ENCODE measurements at regions not wholly inside any gene's neighbourhood (a gene's known extent, or its start where the extent isn't known, plus 50 kb on each side); places are given as distances from the start of the nearest gene placed in this dataset.
"Not testable (repeated sequence)": the region's sequence is repeated elsewhere in the genome, so short reads cannot be mapped to it uniquely, and the experiment has no call there.

DNA sequence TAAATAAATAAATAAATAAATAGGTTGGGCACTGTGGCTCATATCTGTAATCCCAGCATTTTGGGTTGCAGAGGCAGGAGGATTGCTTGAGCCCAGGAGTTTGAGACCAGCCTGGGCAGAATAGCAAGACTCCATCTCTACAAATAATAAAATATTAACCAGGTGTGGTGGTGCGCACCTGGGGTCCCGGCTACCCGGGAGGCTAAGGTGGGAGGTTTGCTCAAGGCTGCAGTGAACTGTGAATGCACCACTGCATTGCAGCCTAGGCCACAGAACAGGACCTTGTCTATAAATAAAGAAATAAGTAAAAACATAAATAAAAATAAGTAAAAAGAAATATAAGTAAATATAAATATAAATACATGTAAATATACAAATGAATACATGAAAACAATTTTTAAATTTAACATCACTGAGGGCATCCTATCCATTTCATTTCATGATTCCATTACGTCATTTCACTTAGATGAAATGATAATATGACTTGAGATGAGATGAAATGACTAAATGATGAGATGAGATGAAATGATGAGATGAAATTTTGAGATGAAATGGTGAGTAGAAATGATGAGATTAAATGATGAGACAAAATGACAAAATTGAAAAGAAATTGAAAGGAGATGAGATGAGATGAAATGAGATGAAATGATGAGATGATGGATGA lies 233.4 kb downstream of the GOLGA6L6 start:
- DNase-seq (ENCODE audit: low spot score): not testable (repeated sequence)

DNA sequence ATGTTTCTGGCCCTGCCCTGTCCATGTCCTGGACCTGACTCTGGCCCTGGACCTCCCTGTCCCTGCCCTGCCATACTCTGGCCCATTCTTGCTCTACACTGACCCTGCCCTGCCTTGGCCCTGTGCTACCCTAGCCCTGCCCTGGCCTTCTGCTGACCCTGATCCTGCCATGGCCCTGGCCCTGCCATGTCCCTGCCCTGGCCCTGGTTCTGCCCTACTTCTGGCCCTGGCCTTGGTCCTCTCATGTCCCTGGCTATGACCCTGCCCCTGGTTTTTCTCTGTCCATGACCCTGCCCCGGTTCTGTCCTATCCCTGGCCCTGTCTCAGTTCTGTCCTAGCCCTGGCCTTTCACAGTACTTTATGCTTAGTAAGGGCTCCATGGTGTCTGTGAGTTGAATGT lies 234.5 kb downstream of the GOLGA6L6 start:
- not testable (repeated sequence) for DNase-seq (ENCODE audit: low spot score)

DNA sequence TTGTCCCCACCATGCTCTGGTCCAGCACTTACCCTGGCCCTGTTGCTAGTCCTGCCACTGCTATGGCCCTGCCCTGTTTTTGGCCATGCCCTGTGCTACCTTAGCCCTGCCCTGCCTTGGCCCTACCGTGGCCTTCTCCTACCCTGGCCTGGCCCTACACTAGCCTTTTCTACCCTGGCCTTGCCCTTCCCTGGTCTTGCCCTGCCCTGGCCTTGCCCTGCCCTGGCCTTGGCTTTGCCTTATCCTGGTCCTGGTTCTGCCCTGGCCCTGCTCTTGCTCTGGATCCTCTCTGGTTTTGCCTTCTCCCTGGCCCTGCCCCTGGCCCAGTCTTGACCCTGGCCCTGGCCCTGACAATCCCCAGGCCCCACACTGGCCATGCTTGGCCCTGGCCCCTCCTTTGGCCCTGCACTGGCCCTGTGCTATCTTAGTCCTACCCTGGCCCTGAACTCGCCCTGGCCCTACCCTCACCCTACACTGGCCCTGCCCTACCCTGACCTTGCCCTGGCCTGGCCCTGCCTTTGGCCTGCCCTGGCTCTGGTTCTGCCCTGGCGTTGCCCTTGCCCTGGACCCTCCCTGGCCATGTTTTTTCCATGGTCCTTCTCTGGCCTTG lies 235.0 kb downstream of the GOLGA6L6 start:
- DNase-seq (ENCODE audit: low spot score): not testable (repeated sequence)

DNA sequence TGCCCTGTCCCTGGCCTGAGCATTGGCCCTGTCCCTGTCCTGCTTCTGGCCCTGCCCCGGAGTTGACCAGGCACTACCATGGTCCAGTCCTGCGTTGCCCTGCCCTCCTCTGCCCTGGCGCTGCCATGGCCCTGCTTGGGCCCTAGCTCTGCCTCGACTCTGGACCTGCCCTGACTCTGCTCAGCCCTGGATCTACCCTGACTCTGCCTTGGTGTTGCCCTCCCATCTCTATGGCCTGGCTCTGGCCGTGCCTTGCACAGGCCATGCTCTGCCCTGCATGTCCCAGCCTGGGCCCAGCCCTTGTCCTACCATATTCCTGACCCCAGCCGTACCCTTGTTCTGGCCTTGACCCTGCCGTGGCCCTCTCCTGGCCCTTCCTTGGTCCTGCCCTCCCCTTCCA lies 235.7 kb downstream of the GOLGA6L6 start:
- DNase-seq (ENCODE audit: low spot score): not testable (repeated sequence)

DNA sequence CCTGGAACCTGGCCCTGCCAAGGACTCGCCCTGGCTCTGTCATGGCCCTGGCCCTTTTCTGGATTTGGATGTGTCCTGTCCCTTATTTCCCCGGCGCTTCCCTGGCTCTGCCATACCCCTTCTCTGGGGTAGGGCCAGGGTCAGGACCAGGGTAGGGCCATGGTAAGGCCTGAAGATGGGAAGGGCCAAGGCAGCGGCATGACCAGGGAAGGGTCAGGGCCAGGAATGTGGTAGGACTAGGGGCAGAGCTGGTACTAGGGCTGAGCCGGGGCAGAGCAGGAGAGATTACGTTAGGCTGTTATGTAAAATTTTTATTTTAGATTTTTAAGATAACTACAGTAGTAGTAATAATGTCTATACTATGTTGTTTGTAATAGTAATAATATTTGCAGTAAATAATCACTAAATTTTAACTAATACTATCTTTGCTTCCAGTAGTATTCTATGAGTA lies 236.6 kb downstream of the GOLGA6L6 start:
- not testable (repeated sequence) for DNase-seq (ENCODE audit: low spot score)

DNA sequence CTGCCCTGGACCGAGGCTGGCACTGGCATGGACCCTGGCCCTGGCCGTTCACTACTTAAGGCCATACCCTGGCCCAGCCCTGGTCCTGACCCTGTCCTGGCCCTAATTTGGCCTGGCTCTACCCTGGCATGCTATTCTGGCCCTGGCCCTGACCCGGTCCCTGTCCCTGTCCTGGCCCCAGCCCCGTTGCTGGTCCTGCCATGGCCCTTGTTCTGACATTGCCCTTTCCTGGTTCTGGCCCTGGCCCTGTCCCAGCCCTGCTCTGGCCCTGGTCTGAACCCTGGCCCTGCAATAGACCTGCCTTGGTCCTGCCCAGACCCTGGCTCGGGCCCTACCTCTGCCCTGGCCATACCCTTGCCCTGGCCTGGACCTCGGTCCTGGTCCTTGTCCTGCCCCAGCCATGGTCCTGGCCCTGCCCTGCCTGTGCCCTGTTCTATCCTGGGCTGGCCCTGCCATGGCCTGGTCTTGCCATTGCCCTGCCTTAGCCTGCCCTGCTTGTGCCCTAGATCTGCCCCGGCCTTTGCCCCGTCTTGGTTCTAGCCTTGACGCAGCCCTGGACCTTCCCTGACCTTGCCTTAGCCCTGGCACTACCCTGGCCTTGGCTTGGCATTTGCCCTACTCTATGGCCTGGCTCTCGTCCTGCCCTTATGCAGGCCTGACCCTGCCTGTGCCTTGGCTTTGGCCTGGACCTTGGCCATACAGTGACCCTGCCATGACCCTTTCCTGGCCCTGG lies 237.2 kb downstream of the GOLGA6L6 start:
- DNase-seq (ENCODE audit: low spot score): not testable (repeated sequence)

DNA sequence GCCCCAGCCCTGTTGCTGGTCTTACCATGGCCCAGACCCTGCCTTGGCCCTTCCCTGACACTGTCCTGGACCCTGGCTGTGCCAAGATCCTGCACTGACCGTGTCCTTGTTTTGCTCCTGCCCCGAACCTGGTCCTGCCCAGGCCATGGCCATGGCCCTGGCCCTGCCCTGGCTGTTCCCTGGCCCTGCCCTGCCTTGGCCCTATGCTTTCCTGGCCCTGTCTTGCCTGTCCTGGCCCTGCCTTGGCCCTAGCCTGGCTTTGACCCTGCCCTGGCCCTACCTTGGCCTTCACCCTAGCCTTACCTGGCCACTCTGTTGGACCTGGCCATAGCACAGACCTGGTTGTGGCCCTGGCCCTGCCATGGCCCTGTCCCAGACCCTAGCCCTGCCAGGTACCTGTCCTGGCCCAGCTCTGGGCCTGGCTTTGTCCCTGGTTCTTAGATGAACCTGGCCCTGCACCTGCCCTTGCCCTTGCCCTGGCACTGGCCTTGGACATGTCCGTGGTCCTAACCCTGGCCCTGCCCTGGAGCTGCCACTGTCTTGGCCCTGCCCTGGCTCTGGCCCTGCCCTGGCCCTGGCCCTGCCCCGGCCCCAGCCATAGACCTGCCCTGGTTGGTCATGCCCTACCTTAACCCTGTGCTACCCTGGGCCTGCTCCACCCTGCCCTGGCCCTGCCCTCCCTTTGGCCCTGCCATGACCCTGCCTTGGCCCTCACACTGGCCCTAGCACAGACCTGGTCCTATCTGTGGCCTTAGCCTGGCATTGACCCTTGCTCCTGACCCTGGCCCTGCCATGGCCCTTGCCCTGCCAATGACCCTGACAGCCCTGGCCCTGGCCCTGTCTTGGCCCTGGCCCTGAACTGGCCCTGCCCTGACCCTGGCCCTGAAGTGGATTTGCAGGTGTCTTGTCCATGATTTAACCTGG lies 238.1 kb downstream of the GOLGA6L6 start:
- peak; percentile 36 for DNase-seq (ENCODE audit: low spot score)

DNA sequence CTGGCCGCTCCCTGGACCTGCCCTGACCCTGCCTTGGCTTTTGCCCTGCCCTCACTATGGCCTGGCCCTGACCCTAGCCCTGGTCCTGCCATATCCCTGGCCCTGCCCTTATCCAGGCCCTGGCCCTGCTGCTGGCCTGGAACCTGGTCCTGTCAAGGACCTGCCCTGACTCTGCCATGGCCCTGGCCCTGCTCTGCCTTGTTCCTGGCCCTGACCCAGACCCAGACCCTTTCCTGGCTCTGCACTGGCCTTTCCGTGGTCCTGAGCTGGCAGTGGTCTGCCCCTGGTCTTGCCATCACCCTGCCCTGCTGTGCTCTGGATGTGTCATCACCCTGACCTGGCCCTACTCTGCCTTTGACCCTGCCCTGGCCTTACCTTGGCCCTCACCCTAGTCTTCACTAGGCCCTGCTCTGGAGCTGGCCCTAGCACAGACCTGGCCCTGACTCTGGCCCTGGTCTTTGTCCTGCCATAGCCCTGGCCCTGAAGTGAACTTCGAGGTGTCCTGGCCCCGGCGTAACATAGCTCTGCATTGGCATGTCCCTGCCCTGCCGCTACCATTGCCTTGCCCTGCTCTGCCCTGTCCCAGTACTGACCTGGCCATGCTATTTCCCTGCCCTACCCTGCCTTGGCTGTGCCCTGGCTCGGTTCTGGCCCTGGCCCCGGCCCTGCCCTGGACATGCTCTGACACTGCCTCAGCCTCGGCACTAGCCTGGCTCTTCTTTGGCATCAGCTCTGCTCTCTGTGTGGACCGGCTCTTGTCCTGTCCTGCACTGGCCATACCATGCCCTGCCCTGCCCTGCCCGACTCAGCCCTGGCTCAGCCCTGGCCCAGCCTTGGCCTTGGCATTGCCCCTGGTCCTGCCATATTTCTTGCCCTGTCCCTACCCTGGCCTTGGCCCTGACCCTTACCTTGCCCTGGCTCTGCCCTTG lies 239.2 kb downstream of the GOLGA6L6 start:
- DNase-seq (ENCODE audit: low spot score): peak; percentile 43

- not testable (repeated sequence) for DNase-seq (ENCODE audit: low spot score)
Measured at GRCh38 chr15:20301471-20302081, 240.0 kb downstream of the GOLGA6L6 start.

DNA sequence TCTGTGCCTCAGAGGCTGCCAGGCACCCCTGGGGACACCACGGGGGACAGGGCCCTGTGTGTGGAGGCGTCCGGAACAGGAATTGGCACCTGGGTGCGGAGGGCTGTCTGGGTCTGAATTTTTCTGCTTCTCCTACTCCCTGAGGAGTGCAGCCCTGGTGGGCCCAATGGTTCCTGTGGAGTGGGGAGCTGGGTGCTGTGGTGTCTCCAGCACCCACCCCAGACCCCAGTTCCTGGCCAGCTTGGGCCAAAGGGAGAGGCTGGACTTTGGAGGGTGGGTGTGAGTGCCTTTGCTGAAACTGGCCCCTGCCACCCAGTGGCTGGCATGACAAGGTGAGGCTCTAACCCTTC lies 240.6 kb downstream of the GOLGA6L6 start:
- peak; percentile 37 for DNase-seq (ENCODE audit: low spot score)

DNA sequence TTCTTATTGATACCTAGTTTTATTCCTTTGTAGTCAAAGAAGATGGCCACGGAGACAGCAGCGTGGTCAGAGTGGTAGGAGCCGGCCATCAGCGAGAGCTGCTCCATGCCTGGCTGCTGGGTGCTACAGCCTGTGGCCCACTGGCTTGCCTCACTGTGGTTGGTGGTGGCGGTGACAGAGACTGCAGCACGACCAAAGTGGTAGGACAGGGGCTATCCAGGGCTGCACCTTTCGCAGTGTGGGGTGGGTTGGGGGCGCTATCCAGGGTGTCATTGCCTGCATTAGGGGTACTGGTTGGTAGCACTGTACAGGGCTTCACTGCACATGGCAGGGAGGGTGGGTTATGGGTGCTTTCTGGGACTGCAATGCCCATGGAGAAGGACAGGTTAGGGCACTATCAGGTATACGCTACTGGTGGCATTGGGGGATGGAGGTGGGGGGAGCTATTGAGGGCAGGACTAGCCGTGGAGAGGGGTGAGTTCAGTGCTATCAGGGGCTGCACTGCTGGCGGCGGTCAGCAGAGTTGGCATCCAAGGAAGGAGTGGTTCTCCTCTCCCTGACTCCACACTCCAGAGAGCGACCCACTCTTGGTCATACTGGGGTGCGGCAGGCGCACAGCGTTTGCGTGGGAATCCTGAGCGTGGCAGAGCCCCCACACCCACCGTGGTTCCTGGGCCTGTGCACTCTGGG lies 241.1 kb downstream of the GOLGA6L6 start:
- DNase-seq (ENCODE audit: low spot score): peak; percentile 41

DNA sequence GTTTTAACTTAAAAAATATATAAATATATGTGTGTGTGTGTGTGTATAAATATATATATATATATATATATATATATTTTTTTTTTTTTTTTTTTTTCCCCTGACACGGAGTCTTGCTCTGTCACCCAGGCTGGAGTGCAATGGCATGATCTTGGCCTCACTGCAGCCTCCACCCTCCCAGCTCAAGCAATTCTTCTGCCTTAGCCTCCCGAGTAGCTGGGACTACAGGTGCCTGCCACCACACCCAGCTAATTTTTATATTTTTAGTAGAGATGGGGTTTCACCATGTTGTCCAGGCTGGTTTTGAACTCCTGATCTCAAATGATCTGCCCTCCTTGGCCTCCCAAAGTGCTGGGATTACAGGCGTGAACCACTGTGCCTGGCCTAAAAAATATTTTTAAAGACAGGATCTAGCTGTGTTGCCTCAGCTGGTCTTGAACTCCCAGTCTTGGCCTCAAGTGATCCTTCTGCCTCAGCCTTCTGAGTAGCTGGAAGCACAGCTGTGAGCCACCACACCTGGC lies 243.9 kb downstream of the GOLGA6L6 start:
- DNase-seq (ENCODE audit: low spot score): not testable (repeated sequence)

DNA sequence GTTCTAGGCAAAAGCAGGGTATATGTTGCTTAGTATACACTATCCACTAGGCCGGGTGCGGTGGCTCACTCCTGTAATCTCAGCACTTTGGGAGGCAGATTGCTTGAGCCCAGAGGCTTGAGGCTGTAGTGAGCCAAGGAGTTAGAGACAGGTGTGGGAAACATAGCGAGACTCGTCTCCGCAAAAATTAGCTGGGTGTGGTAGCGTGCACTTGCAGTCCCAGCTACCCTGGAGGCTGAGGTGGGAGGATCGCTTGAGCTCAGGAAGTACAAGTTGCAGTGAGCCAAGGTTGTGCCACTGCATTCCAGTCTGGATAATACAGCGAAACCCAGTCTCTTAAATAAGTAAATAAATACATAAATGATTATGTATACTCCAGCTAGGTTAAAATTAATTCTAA lies 245.3 kb downstream of the GOLGA6L6 start:
- DNase-seq (ENCODE audit: low spot score): peak; percentile 22

DNA sequence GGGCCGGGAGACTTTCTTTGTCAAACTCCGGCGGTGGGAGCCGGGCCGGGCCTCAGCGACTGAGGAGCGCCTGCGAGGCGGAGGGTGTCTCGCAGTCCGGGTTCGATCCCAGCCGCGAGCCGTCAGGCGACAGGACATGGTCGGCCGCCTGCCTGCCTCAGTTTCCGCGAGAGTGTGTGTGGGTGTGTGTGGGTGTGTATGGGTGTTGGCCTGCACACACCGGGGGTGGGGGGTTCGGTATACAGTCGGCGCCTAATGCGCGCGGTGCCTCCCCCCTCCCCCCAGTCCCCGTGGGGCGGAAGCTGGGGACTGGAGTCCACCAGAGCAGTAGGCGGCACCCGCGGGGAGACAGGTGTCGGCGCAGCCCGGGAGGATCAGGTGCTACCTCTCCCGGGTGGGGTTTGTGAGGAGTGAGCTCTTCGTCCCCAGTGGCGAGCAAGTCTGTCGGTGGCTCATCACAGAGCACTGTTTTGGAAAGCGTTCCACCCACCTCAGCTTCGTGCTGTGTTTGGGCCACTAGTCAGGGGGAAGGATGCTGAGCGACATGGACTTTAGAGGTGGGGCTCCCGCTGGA lies 246.3 kb downstream of the GOLGA6L6 start:
- DNase-seq (ENCODE audit: low spot score): peak; percentile 46

DNA sequence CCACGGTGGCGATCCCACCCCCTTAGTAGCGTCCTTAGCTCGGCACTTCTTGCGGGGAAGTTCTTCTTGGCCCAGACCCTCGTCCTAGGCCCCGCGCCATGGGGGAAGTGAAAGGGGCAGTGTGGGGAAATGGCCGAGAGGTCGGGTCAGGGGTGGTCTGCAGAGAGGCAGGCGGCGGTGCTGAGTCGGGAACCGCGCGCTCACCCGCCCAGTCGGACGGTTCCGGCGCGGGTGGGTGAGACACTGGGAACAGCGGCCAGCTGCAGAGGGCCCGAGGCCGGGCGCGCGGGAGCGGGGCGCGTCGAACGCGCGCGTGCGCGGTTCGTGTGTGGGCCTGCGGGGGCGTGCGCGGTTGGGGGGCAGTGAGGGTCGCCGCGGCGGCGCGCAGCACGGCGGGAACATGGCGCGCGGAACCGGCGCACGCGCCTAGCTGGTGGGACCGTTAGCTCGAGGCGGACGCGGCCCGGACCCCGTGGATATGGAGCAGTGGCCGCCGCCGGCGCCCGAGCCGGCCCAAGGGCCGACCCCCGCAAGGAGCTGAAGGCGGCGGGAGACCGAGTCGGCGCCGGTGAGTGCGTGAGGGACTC lies 246.9 kb downstream of the GOLGA6L6 start:
- peak; percentile 43 for DNase-seq (ENCODE audit: low spot score)

DNA sequence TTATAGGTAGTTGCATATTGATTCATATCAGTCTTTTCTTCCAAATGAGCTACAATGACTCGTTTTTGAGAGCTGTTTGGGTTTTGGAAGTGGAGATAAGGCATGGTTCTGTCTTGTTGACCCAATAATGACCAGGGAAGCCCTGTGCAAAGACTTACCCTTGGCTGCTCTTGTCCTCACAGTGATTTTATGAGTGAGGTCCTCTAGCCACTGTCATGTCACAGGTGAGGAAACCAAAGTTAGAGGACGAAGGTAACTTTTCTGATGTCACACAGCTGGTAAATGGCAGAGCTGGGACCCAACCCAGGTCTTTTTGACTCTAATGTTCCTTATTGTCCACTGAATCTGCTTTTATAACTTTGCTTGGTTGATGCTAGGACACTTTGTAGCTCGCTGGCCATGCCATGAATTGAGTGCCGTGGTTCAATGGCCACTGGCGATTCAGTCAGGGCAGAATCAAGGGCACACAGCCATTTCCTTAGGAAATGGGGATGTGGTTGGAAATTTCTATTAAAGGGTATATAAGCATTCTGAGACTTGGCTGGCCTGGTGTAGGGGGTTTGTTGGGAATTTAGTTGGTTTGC lies 249.1 kb downstream of the GOLGA6L6 start:
- DNase-seq (ENCODE audit: low spot score): peak; percentile 26

DNA sequence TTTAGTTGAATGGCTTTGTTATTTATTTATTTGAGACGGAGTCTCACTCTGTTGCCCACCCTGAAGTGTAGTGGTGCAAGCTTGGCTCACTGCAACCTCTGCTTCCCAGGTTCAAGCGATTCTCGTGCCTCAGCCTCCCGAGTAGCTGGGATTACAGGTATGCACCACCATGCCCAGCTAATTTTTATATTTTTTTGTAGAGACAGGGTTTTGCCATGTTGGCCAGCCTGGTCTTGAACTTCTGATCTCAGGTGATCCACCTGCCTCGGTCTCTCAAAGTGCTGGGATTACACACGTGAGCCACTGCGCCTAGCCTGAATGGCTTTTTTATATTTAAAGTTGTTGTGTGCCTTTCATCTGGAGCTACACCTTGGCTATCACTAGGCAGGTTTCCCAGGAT lies 250.0 kb downstream of the GOLGA6L6 start:
- peak; percentile 15 for DNase-seq (ENCODE audit: low spot score)

DNA sequence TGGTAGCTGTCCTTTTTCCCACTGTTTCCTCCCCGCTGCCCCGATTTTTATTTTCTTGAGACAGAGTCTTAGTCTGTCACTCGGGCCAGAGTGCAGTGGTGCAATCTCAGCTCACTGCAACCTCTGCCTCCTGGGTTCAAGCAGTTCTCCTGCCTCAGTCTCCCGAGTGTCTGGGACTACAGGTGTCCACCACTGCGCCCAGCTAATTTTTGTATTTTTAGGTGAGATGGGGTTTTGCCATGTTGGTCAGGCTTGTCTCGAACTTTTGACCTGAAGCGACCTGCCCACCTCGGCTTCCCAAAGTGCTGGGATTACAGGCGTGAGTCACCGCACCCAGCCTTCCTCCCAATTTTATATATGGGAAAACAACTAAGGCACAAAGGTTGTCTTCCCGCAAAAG lies 251.0 kb downstream of the GOLGA6L6 start:
- peak; percentile 40 for DNase-seq (ENCODE audit: low spot score)

Measured in ureter (tissue), 1 donor.